ENCODE measurements at regions not wholly inside any gene's neighbourhood (a gene's known extent, or its start where the extent isn't known, plus 50 kb on each side); places are given as distances from the start of the nearest gene placed in this dataset.

DNA sequence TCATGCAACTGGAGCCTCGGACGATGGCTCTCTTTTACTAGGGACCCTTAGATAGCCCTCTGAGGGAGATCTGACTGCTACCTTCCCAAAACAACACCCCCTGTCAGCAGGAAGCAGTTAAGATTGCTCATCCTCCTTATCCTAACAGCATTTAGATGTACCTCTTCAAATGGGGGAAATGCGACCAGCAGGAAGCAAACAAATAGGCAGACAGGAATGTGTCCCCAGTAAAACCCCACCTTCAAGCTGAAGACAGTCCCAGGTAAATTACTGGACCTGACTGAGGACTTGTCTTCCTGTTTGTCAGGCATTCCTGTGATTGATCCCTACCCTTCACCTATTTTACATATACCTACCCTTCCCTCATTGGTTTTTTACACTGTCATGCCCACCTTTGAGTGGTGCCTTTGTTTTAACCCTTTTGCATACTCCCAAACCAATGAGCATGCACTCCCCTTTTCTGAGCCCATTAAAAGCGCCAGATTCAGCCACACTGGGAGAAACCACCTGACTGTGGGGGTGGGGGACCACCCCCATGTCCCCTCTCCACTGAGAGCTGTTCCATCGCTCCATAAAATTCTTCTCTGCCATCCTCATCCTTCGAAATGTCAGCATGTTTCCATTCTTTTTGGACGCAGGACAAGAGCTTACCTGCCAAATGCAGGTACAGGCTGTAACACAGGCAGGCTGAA, 954.0 kb upstream of the CDH6 start:
- H3K27ac ChIP-seq (replicated peaks), result no peak overlapping the region
- no peak for DNase-seq (ENCODE audit: low read depth in 1 of 2, low spot score in 1 of 2)
- TF ChIP-seq, protein P1, sequence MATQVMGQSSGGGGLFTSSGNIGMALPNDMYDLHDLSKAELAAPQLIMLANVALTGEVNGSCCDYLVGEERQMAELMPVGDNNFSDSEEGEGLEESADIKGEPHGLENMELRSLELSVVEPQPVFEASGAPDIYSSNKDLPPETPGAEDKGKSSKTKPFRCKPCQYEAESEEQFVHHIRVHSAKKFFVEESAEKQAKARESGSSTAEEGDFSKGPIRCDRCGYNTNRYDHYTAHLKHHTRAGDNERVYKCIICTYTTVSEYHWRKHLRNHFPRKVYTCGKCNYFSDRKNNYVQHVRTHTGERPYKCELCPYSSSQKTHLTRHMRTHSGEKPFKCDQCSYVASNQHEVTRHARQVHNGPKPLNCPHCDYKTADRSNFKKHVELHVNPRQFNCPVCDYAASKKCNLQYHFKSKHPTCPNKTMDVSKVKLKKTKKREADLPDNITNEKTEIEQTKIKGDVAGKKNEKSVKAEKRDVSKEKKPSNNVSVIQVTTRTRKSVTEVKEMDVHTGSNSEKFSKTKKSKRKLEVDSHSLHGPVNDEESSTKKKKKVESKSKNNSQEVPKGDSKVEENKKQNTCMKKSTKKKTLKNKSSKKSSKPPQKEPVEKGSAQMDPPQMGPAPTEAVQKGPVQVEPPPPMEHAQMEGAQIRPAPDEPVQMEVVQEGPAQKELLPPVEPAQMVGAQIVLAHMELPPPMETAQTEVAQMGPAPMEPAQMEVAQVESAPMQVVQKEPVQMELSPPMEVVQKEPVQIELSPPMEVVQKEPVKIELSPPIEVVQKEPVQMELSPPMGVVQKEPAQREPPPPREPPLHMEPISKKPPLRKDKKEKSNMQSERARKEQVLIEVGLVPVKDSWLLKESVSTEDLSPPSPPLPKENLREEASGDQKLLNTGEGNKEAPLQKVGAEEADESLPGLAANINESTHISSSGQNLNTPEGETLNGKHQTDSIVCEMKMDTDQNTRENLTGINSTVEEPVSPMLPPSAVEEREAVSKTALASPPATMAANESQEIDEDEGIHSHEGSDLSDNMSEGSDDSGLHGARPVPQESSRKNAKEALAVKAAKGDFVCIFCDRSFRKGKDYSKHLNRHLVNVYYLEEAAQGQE (IDR thresholded peaks at IDR 0.05; ENCODE audit: insufficient replicate concordance, low read depth), result no peak
- TF ChIP-seq SPI1 (IDR thresholded peaks at IDR 0.05; ENCODE audit: borderline replicate concordance, low read depth) (no peak), POLR2AphosphoS5 (IDR thresholded peaks at IDR 0.05; ENCODE audit: low read depth) (no peak), GABPA (IDR thresholded peaks at IDR 0.05; ENCODE audit: low read depth) (no peak)
- TF ChIP-seq, protein P2, sequence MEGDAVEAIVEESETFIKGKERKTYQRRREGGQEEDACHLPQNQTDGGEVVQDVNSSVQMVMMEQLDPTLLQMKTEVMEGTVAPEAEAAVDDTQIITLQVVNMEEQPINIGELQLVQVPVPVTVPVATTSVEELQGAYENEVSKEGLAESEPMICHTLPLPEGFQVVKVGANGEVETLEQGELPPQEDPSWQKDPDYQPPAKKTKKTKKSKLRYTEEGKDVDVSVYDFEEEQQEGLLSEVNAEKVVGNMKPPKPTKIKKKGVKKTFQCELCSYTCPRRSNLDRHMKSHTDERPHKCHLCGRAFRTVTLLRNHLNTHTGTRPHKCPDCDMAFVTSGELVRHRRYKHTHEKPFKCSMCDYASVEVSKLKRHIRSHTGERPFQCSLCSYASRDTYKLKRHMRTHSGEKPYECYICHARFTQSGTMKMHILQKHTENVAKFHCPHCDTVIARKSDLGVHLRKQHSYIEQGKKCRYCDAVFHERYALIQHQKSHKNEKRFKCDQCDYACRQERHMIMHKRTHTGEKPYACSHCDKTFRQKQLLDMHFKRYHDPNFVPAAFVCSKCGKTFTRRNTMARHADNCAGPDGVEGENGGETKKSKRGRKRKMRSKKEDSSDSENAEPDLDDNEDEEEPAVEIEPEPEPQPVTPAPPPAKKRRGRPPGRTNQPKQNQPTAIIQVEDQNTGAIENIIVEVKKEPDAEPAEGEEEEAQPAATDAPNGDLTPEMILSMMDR (IDR thresholded peaks at IDR 0.05; ENCODE audit: insufficient read depth, low read length), result no peak
- H3K27me3 ChIP-seq (ENCODE audit: insufficient read depth, poor library complexity, severe bottlenecking), result no peaks in the 10 kb centered on the region
- no peak overlapping the region for H3K4me3 ChIP-seq (replicated peaks; ENCODE audit: insufficient read depth, low read length)

GRCh38 chr5:30237189-30237588, 956.3 kb upstream of the CDH6 start:
- no peak overlapping the region for H3K4me3 ChIP-seq (replicated peaks; ENCODE audit: insufficient read depth, low read length)
- DNase-seq (ENCODE audit: low read depth in 1 of 2, low spot score in 1 of 2), result no peak
- no peak overlapping the region for H3K27ac ChIP-seq (replicated peaks)
- no peaks in the 10 kb centered on the region for H3K27me3 ChIP-seq (ENCODE audit: insufficient read depth, poor library complexity, severe bottlenecking)
- TF ChIP-seq SPI1 (IDR thresholded peaks at IDR 0.05; ENCODE audit: borderline replicate concordance, low read depth) (no peak), GABPA (IDR thresholded peaks at IDR 0.05; ENCODE audit: low read depth) (no peak), POLR2AphosphoS5 (IDR thresholded peaks at IDR 0.05; ENCODE audit: low read depth) (no peak)
- TF ChIP-seq, protein P2 (IDR thresholded peaks at IDR 0.05; ENCODE audit: insufficient read depth, low read length), result no peak
- TF ChIP-seq, protein P1 (IDR thresholded peaks at IDR 0.05; ENCODE audit: insufficient replicate concordance, low read depth), result no peak

DNA sequence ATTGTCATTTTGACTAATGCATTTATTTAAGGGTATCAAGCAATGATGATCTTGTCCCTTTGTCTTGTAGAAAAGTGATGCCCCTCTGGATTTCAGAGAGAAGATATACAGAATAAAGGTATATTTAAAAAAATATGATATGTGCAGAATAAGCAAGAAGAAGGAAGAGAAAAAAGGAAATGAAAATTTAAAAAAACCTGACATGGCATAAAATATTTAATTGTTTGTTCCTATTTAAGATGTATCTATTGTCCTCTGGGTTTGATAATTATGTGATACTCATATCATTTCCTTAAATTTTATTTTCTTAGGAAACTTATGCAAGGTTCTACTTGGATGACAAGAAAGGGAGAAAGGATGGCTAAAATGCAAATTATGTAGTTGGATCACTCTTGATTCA, 983.7 kb upstream of the CDH6 start:
- Histone ChIP-seq H3K27ac (replicated peaks) (no peak overlapping the region), H3K27me3 (ENCODE audit: insufficient read depth, poor library complexity, severe bottlenecking) (no peaks in the 10 kb centered on the region), H3K4me3 (replicated peaks; ENCODE audit: insufficient read depth, low read length) (no peak overlapping the region)
- no peak for TF ChIP-seq SPI1 (IDR thresholded peaks at IDR 0.05; ENCODE audit: borderline replicate concordance, low read depth)
- TF ChIP-seq, protein P2 (IDR thresholded peaks at IDR 0.05; ENCODE audit: insufficient read depth, low read length), result no peak
- no peak for DNase-seq (ENCODE audit: low read depth in 1 of 2, low spot score in 1 of 2)

DNA sequence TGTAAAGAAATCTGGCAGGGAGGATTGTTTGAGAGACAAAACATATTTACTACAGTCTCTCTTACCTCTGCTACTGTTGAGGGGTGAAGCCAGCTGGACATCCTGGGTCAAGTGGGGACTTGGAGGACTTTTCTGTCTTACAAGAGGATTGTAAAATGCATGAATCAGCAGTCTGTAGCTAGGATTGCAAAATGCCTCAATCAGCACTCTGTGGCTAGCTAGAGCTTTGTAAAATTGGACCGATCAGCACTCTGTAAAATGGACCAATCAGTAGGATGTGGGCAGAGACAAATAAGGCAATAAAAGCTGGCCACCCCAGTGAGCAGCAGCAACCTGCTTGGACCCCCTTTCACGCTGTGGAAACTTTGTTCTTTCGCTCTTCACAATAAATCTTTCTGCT, 995.8 kb upstream of the CDH6 start:
- H3K27ac ChIP-seq (replicated peaks), result no peak overlapping the region
- TF ChIP-seq SPI1 (IDR thresholded peaks at IDR 0.05; ENCODE audit: borderline replicate concordance, low read depth) (no peak), POLR2AphosphoS5 (IDR thresholded peaks at IDR 0.05; ENCODE audit: low read depth) (no peak), GABPA (IDR thresholded peaks at IDR 0.05; ENCODE audit: low read depth) (no peak)
- TF ChIP-seq, protein P2 (IDR thresholded peaks at IDR 0.05; ENCODE audit: insufficient read depth, low read length), result no peak
- TF ChIP-seq, protein P1 (IDR thresholded peaks at IDR 0.05; ENCODE audit: insufficient replicate concordance, low read depth), result no peak
- H3K4me3 ChIP-seq (replicated peaks; ENCODE audit: insufficient read depth, low read length), result no peak overlapping the region
- DNase-seq (ENCODE audit: low read depth in 1 of 2, low spot score in 1 of 2), result no peak
- no peaks in the 10 kb centered on the region for H3K27me3 ChIP-seq (ENCODE audit: insufficient read depth, poor library complexity, severe bottlenecking)

All from HL-60 (cell line).